Iris pigment epithelial cell (primary cell): ENCODE measurements at regions not wholly inside any gene's neighbourhood (a gene's known extent, or its start where the extent isn't known, plus 50 kb on each side); places are given as distances from the start of the nearest gene placed in this dataset.

ENCODE experiments used
- DNase-seq: peaks from one replicate; pipeline ENCODE4 v3.0.0-alpha.2; 2011; ENCODE audit warnings: low read depth

GRCh38 chr21:24729568-24729967 is 877.7 kb downstream of the MRPL39 start:
- DNase-seq = peak; percentile 6

GRCh38 chr21:24727803-24728440 is 879.4 kb downstream of the MRPL39 start:
- DNase-seq = peak; percentile 0

DNA sequence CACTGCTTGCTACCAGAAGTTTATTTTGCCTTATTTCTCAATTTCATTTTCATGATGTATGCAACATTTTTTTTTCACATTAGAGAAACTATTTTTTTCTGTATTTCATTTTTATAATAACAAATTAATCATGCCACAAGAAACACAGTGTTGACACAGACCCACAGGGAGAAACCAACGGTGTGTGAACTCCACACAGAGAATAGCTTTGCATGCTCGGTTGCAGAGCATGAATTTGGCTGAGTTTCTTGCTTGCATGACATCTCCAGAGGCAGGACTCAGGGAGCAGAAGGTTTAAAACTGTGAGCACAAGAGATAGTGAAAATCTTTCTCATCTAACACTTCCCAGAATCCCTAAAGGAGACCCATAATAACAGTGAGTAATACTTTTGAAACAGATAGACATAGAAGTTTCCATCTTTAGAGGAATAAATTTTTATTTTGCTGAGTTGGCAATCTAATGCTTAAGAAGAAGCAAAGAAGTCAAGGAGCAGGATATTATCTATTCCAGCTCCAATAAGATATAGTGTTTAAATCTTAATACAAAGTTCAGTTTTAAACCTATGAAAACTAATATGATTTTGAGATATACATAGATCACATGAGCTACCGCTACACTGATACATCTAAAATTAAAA is 890.9 kb downstream of the MRPL39 start:
- DNase-seq = peak; percentile 38

DNA sequence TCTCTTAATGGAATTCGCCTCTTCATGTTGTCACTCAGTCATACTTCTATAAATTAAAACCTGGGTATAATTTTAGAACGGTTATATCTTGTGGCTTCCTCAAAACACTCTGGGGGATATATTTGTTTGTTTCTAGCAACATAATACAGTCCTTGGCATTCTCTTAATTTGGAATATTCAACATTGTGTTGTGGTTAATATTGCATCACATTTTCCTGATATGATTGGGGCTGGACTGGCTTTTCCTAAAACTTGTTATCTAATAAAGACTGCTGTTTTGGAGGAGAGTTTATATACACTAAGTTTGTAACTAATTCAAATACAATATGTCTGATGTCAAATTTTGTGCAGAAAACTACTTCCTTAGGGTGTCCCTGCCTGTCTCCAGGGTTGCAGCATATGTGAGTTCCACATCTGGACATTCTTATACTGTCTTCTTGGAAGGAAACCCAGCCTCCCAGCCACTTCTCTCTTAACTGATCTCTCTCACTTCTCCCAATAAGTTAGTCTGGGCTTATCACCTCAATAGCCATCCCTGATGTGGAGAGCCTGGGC is 892.6 kb downstream of the MRPL39 start:
- DNase-seq = no peak

DNA sequence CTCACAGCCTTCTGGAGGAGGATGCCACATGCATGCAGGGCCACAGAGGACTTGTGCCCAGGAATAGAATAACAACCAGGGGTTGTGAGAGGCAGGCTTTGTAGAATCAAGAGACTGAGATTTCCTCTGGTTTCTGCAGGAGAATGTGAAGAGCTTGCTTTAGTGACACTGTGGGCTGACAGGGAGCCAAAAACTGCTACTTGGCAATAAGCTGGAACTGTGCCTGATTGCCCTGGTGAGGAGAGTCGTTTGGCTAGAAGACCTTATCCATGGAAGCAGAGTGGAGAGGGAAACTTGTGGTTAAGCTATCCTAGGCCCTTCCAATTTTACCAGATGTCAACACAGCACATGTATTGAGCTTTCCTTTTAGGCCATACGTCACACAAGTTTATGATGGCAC is 902.1 kb downstream of the MRPL39 start:
- peak; percentile 1 for DNase-seq

GRCh38 chr21:24693779-24694178 is 913.5 kb downstream of the MRPL39 start:
- DNase-seq = no peak

- no peak for DNase-seq
Observed at GRCh38 chr21:24681456-24681855, 925.8 kb downstream of the MRPL39 start.

DNA sequence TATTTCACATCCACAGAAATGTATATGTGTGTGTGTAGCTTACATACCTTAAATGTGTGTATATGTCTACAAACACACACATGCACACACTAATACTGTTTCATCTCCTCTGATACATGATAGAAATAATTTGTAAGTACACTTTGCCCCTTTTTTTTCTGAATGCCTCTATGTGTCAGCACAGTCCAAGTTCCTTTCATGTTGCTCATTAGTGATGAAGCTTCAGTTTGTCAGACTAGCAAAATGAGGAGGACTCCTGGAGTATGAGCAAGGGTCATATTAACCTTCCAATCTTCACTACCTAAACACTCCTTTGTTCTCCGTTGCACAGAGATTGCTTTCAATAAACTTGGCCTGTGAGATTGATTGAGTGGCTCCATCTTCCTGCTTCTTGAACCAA is 935.4 kb downstream of the MRPL39 start:
- peak; percentile 1 for DNase-seq

DNA sequence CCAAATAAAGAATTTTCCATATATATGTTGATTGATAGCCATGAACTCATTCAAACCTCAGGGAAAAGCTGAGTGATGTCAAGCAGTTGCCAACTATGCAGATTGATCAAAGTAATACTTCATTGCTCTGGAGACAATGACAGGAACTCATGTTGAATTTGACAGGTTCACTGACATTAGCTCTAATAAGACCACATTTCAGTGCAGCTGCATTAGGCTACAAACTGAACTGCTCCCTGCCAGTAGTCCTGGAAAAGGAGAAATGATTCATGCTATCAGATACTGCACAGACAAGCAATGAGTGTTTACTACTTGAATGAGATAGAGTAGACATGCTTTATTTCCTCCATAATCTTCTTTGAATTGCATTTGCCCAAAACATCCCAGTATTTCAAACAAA is 948.4 kb downstream of the MRPL39 start:
- peak; percentile 2 for DNase-seq

GRCh38 chr21:24658026-24658425 is 949.3 kb downstream of the MRPL39 start:
- DNase-seq = peak; percentile 22

DNA sequence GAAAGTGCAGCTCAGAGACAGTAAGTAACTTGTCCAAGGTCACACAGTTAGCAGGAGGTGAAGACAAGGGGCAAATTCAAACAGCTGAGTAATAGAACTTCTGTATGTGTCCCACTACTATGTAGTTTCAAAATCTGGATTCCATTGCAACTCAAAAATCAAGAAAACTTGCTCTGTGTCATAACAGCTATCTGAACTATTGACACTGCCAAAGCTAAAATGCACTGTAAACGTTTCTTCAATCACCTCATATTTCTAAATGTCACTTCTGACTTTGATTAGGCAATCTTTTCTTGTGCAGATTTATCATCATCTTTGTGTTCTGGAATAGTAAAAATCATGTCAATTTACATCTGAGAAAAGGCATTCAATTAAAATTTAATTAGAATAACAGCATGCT is 957.6 kb downstream of the MRPL39 start:
- DNase-seq = no peak

- no peak for DNase-seq
Observed at GRCh38 chr21:24636696-24637095, 970.6 kb downstream of the MRPL39 start.

DNA sequence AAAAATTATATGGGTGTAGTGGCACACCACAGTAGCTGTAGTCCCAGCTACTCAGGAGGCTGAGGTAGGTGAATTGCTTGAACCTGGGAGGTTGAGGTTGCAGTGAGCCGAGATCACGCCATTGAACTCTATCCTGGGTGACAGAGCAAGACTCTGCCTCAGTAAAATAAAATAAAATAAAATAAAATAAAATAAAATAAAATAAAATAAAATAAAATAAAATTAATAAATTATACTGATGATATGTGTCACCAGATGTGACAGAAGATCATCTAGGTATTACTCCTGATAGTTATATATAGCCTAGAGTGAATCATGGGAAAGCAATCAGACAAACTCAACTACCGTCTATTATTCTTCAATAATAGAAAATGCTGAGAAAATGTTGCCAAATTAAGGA is 972.5 kb downstream of the MRPL39 start:
- DNase-seq = no peak

DNA sequence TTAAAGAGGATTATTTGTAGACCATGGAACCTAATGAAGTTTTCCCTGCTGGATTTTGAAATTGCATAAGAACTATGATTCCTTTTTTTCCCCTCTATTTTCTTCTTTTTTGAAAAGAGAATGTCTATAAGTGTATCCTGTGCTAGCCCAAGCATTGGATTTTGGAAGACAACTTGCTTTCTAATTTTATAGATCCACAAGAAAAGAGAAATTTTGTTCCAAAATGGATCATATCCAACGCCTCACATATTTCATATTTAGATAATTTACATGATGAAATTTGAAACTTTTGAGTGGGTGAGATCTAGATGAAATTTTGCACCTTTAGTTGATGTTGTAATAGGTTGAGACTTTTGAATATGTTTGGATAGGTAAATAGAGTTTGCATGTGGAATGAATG is 978.7 kb downstream of the MRPL39 start:
- no peak for DNase-seq

- no peak for DNase-seq
Observed at GRCh38 chr21:24628046-24628445, 979.2 kb downstream of the MRPL39 start.

DNA sequence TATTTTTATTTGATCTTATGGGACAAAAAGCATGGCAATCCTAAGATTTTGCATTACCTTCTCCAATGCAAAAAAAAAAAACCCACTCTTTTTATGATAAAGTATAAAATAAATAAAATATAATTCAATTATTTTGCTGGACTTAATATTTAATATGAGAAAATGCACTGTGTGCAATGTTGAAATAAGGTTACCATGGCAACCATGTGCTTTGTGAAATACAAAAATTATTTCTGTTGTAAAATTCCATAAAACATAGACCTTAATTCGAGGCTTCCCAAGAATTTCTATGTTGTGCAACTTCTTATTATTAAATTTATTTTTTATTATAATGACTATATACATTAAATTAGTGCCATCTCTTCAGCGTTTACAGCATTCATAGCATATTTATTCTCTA is 989.5 kb downstream of the MRPL39 start:
- no peak for DNase-seq

- no peak for DNase-seq
Observed at GRCh38 chr21:24594082-24594481, 1013.2 kb downstream of the MRPL39 start.

GRCh38 chr21:24590261-24590660 is 1017.0 kb downstream of the MRPL39 start:
- no peak for DNase-seq

GRCh38 chr21:24583473-24583872 is 1023.8 kb downstream of the MRPL39 start:
- DNase-seq = no peak

DNA sequence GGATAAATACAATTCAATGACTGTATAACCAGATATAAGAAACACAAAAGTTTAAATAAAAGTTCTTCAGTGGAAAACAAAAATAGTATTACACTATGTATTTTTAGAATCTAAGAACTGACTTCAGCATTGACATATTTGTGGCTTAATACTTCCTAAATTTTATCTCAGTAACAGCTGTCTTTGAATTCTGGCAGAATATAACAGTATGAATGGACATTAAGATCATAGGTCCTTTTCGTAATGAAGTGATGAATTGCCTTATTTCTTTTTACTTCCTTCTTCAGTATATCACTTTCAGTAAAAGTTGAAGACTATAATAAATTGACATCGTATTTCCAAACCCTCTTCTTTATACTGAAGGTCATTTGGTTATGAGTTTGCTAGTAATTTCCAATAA is 1030.0 kb downstream of the MRPL39 start:
- no peak for DNase-seq

DNA sequence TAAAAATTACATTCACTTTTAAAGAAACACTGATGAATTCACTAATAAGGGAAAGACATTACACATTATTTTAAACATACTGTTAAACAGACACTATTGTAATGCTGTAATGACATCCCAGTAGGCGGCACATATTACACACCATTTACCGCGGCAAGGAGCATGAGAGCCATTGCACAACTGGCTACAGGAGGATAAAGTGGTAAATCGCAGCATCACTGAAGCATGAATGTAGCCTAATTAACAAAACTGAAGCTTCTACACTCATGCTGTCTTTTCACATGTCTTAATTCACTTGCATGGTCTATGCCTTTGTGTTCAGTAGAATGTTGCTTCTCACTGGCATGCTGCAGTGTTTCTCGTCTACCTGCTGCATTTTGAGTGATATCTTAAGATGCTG is 1046.0 kb downstream of the MRPL39 start:
- no peak for DNase-seq

- DNase-seq = no peak
Observed at GRCh38 chr21:24552491-24552890, 1054.8 kb downstream of the MRPL39 start.

DNA sequence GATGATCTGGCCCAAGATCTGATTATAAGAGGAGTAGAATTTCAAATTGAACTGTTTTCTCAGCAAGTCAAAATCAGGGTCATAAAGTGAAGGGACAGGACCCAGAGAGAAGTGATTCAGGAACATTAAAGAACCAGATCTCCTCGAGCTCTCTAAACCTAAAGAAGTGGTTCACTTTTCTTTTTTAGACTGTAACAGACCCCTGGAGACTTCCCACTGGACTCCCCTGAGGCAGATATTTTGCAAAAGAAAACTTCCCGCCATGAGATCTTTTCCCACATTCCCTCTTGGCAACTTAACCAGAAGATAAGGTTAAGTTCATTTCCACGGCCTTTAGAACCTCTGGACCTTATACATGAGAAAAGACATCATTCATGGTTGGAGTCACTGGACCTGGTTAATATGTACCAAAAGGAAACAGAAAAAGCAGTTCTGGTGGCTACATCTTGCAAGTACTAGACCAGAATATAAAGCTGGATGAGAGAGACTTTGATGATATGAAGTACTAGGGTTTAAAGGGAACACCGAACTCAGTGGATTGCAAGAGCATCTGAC is 1061.4 kb downstream of the MRPL39 start:
- DNase-seq = no peak
